ENCODE measurements at regions not wholly inside any gene's neighbourhood (a gene's known extent, or its start where the extent isn't known, plus 50 kb on each side); places are given as distances from the start of the nearest gene placed in this dataset.

DNA sequence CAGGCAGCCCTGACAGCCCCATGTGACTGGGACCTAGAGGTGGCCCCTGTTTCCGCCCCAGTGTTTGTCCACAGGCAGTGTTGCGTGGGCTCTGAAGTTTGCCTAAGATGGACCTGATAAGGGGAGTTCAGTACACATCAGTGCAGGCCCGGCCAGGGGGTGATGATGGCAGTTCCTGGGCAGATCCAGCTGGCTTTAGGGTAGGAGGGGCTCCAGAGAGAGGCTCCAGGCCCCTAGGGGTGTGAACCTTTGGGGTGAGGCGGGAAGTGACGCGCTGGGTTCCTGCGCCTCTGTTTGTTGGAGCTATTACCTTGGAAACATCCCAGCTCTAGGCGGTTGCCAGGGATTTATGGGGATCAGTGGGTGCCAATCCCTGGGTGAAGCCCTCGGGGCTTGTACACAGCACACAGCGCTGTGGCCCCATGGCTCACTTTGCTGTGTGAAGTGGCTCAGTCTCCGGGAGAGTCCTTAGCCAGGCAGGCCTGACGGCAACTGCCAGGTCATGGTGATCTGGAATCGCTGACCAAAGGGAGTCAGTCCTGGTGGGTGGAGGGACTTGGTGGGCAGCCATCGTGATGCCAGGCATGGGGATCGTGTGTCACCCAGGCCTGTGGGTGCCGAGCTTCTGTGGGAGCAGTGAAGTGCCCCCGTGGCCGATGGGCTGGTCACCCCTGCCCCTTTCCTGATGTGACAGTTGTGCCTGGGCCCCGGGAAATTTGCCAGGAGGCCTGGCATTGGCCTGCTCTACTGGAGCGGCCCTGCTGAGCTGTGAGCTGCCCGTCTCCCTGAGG, 146.1 kb downstream of the SEC14L1 start:
- TF ChIP-seq SIRT6 (IDR thresholded peaks at IDR 0.05; ENCODE audit: low read length) (no peak), CTCF (IDR thresholded peaks at IDR 0.05; ENCODE audit: control extremely low read depth in 1 of 3, insufficient read depth in 1 of 3, low read depth in 1 of 3, low read length in 3 of 3) (no peak), JUN (IDR thresholded peaks at IDR 0.05; ENCODE audit: low read depth, low read length) (no peak), POLR2AphosphoS5 (IDR thresholded peaks at IDR 0.05; ENCODE audit: low read depth, low read length) (no peak), YY1 (IDR thresholded peaks at IDR 0.05; ENCODE audit: low read depth, low read length) (no peak), RBBP5 (IDR thresholded peaks at IDR 0.05; ENCODE audit: borderline replicate concordance, low read depth, low read length) (no peak), CREB1 (IDR thresholded peaks at IDR 0.05) (no peak), SUZ12 (IDR thresholded peaks at IDR 0.05; ENCODE audit: low read length) (no peak), EZH2 (IDR thresholded peaks at IDR 0.05; ENCODE audit: low read depth, low read length, severe bottlenecking) (no peak), RAD21 (IDR thresholded peaks at IDR 0.05 in 1 of 2, conservative IDR thresholded peaks at IDR 0.05 in 1 of 2; ENCODE audit: low read depth in 2 of 2, low read length in 2 of 2) (no peak)
